ENCODE measurements at regions not wholly inside any gene's neighbourhood (a gene's known extent, or its start where the extent isn't known, plus 50 kb on each side); places are given as distances from the start of the nearest gene placed in this dataset.

DNA sequence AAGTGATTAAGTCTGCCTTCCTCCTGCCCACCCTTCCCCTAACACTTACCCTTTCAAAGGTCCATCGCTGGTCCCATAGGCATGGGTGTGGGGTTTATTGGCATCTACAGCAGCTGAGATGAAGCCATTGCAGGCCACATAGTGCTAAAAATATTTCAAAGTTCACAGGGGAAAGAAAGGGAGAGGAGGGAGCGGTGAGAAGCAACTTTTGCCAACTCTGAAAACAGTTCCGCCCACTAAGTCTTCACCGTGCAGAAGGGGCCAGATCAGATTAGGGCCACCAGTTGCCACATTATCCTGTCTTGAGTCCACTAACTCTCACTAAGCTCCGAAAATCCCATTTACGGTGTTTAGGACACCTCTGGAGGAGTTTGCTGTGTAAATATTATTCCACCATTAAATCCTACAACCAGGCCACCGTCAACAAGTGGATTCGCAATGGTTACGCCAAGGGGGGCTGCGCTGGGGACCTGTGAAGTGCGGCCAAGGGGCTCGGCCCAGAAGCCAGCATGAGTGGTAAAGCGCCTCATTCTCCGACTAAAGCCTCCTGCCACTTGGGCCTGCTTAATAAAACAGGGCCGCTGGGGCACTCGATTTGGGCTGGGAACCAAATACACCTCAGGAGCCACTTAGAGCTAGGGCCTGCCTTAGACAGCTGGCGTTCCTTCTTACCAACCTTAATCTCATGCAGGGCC lies 534.9 kb downstream of the MIAT start:
- no peak for DNase-seq

DNA sequence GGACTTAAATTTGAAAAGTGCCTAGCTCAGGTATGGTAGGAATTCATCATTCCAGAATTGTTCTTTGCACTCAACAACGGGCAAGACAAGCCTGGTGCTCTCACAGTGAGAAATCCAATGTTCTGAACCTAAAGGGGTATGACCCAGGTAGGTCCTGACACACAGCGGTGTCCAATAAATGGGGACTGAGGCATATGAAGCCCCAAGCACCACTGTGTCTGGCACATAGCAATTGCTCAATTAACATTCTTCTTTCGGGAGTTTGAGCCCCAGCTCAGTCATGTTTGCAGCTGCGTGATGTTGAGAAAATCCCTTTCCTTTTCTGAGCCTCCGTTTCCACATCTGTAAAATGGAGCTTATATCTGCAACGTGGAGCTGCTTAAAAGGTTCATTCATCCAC lies 535.8 kb downstream of the MIAT start:
- DNase-seq = no peak

DNA sequence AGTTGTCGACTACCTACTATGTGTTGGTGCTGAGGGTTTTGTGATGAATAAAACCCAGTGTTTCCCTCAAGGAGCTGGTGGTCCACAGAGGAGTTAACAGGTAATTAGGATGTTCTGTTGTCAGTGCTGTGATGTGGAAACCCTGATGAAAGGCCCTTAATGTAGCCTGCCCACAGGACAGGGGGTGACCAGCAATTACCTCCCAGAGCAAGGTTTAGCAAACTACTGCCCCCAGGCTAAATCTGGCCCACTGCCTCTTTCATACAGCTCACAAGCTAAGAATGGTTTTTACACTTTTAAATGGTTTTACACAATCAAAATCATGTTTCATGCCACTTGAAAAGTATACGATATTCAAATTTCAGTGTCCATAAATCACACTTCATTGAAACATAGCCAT lies 536.2 kb downstream of the MIAT start:
- no peak for DNase-seq

DNA sequence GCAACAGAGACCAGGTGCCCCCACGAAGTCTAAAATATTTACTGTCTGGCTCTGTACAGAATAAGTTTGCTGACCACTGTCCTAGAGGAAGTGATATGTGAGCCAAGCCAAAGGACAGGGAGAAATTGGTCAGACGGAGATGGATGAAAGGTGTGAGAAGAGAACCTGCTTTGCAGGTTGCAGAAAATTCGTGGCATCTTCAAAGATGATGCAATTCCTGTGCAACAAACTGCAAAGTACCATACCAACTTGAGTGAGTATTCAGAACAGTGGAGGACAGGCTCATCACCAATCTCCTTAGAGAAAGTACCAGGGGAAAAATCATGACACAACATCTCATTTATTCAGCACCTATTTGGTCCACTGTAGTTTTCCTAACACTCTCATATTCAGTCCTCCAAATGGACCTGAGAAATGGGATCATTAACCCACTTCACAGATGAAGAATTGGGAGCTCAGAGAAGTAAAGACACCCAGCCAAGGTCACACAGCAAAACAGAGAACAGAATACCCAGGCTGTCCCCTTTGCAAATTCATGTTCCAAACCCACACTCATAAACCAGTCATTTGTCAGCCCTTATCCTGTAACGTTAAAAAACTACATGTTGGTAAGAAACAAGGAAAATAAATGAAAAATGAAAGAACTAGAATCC lies 536.8 kb downstream of the MIAT start:
- DNase-seq = no peak

DNA sequence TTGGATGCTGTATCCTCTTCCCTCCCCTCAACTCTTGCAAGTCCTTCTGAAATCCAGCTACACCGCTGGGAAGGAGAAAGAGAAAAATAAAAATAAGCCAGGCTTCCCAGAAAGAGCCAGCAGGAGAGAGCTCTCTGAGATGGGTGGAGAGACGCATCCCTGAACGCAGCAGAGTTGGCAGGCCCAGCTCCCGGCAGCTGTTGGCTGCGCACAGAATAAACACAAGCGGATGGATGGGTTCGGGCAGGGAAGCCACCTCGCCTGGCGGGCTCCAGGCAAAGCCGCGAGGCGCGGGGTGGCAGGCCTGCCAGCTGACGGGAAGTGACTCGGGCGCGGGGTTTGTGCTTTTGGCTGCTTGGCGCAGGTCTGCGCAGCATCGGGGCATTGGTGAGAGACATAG lies 537.7 kb downstream of the MIAT start:
- peak; percentile 83 for DNase-seq

DNA sequence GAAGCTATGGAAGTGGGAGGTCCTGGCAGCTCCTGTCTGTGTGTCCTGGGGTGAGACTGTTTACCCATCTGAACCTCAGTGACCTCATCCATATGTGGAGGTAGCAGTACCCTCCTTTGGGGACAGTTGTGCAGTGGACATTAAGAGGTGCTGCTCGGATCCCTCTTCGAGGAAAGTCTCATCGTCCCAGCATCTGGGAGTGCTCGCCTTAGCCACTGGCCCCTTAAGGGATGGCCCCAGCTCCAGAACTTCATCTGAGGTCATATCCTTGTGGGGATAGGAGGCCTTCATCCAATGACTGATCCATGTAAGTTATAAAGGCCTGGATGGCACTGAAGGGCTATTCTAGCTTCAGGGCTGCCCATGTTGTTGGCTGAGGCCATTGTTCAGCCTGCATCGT lies 538.1 kb downstream of the MIAT start:
- no peak for DNase-seq

DNA sequence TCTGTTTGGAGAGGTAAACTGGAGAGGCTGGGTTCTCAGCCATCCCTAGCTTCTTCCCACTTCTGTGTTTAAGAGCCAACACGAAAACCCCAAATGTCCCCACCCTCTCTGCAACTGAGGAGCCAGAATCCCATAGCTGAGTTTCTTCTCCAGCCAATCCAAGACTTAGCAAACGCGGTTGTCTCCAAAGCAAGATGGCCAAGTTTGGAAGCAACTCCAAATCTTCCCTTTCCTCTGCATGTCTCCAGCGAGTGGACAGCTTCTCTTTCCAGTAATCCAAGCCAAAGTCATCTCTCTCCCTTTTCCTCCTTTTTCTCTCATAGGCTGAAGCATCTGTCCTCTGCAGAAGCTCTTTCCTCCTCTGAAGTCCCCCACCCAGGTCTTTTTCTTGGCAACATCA lies 539.2 kb downstream of the MIAT start:
- DNase-seq = peak; percentile 77

DNA sequence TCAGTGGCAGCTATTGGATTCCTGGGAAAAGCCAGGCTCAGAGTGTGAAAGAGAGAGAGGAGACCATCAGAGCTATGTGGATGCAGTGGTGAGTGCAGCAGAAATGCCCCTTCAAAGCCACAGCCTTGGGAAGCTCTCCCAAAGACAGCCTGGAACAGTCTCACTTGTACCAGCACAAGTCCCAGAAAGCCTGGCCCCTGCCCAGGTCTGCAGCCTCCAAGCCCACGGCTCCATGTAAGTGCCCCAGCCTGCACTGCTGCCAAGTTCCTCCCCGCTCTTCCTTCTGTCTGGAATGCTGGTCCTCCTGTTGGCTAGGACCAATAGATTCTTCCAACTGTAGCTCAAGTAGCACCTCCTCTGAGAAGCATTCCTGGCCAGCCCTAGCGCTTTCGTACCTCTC lies 539.7 kb downstream of the MIAT start:
- peak; percentile 61 for DNase-seq

DNA sequence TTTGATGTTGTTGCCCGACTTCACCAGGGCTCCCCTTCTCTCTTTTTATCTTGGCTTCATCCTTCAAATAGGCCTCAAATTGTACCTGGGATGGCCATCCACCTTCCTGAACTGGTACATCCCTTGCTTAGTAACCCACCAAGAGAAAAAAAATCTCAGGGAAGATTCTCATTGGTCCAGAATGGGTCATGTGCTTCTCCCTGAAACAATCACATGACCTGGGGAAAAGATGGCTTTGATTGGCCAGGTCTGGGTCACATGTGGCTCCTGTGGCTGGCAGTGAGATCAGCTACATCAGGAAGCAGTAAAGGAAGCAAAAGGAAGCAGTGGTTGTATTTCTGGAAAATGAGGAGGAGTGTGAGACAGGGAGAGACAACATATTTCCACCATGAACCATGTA lies 540.2 kb downstream of the MIAT start:
- peak; percentile 5 for DNase-seq

DNA sequence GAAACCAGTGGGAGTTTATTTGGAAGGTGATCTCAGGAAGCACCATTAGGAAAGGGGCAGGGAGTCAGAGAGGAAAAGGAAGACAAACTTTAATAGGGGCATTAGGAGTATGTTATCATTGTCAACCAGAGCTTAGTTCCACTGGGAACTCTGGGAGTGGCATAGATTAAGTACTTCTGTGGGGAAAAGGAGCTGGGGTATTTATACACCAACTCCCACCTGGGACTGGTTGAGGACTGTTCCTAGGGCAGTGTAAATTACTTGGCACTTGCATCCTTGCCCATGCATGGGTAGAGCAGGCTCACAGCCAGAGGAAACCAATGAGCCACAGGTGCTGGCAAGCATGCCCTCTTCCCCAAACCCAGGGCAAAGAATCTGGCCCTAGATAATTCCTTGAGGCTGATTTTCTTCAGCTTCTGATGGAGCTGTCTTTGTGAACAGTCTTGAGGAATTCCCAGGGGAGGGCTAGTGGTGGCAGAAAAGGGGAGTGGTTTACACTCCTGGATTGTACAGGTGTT lies 541.2 kb downstream of the MIAT start:
- DNase-seq = peak; percentile 17

DNA sequence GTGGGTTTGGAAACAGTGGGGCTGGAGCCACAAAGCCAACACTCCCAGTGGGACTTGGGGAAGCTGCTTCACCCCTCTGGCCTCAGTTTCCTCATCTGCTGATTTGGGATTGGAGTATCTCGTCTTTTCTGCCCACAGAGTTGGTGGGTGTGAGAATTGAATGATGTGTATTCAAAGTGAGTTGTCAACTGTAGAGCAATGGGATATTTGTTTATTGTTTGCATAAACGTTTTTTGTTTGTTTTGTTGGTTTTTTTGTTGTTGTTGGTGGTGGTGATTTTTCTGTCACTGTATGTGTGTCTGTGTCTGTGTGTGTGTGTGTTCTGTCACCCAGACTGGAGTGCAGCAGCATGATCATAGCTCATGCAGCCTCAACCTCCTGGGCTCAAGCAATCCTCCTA lies 542.0 kb downstream of the MIAT start:
- DNase-seq = no peak

DNA sequence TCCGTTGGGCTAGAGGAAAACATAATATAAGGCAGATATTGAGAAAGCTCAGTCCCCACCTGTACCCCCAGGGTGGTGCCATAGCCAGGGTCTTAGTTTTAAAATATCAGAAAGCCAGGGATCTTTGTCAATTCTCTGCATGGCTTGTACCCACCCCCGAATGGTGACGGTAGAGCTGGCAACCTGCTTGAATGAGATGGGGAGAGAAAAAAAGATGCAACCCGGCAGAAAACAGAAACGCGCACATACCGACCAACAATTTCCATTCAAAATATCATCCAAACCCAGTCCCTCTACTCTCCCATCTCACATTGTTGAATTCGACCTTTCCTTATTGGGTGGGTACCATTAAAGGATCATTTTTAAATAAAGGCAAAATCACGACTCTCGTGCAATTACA lies 543.9 kb downstream of the MIAT start:
- no peak for DNase-seq

DNA sequence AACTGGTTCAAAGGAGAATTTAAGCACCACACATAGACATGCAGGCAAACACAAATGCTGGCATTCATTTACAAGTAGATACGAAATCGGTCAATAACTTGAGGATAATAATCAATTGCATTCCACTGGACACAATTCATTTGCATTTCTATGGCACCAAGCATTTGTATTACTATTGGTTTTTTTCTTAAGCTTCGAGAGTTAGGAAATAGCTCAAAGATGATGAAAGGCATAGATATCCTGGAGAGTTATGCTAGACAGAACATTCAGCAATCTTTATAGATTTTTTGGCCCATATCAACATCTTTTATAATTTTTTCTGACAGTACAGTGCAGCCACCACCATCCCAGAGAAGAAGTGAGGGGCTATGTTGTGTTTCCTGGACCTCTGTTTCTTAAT lies 544.4 kb downstream of the MIAT start:
- no peak for DNase-seq

DNA sequence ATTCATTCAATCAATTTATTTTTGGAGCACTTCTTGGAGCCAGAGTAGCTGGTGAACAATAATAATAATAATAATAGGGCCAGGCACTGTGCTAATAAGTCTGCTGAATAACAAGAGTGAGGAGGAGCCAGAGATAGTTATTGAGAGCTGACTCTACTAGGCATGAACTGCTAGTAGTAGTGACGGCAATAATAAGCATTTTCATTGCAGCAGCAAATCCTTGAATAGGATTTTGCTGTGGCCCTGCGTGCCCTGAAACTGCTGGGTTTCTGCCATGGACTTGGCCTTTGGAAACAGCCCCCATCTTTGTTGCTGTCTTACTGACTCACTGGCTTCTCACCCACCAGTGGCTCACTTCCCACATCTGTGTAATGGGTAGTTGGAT lies 545.9 kb downstream of the MIAT start:
- no peak for DNase-seq

DNA sequence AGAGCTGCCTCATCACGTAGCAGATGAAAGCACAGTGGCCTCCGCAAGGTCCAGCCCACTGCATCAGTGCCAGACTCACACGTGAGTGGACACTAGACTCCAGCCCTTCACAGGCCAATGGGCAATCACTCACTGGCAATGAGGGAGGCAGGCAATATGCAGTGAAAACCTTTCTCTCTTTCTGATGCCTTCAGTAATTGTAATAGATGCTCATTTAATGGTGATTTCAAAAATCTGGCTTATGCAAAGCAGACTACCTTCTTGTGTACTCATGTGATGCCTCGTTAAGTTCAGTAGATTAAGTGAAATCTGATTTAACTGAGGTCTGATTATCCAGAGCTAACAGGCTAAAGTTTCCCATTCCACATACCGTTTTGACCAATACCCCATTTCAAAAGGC lies 546.9 kb downstream of the MIAT start:
- DNase-seq = no peak

DNA sequence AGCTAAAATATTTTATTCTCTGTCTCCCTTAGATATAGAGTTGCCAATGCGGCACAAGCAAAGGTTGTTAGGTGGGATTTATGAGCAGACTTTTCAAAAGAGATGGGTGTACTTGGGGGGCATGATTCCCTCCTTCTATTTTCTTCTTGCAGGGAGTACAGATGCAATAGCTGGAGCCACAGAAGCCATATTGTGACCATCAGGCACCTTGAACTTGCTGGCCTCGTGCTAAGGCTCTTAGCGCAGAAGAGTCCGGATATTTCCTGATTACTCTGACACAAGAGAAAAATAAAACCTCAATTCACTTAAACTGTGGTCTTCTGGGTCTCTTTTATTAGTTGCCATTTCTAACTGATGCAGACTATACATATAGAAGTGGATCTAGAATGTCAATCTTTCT lies 547.4 kb downstream of the MIAT start:
- DNase-seq = no peak

DNA sequence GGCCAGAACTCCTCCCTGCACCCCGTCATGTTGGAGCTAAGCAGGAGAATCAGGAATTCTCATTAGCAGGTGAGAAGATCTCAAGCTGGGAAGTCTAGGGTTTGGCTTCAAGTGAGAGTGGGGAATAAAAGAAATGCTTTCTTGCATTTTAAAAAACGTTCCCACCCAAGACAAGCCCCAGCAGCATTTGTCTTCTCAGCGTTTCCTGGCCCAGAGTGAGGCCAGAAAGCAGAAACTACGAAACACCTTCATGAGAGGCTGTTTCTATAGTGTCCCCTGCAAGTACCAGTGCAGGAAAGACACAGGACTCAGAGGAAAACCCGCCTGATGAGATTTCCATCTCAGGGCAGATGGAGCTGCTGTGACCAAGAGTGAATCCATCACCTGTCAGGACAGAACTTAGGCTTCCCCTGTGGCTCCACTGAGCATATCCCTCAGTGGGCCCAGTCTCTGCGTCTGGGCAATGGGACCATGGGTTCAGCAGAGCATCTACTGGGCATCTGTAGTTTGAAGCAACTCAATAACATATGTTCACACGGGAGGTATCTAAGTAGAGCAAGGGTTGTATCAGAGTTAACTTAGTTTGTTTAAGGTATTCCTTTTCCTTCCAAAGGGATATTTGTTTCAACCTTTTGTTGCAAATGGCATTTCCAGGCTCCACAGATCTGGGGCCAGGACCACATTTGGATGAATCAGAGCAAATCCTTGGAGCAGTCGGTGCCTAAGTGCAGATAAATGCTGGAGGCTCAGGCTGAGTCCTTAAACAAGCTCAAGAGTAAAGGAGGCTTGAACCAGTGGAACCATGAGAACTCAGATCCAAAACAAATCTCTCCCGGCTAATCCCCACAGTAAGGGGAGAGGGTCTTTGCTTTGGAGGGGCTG lies 548.3 kb downstream of the MIAT start:
- peak; percentile 56 for DNase-seq

DNA sequence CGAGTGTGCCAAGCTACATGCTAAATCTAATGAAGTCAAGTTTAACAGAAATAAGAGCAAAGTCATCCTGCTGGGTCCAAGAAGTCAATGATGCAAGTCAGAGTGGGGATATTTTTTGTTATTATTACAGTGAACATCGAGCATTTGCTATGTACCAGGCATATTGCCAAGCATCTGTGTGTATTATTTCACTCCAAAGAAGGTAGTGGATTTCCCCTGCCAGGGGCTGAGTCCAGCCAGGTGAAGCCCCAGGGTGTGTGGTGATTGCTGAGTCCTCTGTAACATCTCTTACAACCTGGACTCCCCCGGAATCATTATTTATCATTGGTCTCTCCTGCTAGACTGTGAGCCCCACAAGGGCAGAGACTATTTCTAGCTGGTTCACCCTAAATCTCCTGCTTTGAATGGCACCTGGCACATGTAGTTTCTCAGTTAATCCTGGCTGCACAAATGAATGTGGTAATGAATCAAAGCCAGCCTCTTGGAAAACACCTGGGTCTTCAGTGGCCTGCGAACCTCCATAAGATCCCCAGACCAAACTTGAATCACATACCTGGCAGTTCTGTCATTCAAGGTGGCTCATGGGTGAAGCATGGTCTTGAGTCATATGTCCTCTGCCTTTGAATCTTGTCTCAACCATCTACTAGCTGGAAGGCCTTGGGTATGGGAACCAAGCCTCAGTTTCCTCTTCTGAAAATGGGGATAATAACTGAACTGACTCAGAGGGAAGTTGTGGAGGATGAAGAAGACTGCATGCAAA lies 549.2 kb downstream of the MIAT start:
- DNase-seq = no peak

DNA sequence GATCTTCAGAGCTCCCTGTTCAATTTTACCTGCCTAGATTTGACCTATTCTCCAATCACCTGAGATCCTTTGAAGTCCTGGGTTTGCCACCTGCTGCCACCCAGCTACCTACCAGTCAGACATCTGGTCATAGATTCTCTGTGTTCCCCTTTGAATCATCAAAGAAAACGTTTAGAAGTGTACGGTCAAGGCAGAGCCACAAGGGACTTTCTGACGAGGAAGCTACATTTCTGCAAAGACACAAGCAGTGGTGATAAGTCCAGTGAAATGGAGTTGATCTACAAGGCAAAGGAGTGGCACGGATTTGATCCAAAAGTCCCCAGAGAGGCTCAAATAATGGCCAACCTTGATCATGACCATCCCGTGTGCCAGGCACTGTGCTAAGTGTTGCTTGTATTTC lies 549.9 kb downstream of the MIAT start:
- DNase-seq = no peak

DNA sequence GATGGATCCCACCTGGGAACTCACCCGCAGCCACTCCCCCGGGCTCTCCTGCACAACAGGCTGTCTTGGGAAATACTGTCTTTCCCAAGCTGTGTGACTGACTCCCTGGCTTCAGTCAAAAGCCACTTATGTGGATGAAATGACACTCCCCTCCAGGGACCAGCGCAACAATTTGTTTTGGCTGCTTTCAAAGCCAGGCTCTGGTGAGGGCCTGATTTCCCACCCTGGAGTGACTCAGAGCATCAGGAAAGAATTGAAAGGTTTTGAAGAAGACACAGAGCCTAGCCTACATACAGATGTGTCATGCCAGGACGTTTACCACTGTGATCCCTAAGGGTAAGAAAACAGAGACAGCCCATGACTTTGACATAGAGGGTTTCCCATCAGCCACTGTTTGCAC lies 550.5 kb downstream of the MIAT start:
- no peak for DNase-seq

DNA sequence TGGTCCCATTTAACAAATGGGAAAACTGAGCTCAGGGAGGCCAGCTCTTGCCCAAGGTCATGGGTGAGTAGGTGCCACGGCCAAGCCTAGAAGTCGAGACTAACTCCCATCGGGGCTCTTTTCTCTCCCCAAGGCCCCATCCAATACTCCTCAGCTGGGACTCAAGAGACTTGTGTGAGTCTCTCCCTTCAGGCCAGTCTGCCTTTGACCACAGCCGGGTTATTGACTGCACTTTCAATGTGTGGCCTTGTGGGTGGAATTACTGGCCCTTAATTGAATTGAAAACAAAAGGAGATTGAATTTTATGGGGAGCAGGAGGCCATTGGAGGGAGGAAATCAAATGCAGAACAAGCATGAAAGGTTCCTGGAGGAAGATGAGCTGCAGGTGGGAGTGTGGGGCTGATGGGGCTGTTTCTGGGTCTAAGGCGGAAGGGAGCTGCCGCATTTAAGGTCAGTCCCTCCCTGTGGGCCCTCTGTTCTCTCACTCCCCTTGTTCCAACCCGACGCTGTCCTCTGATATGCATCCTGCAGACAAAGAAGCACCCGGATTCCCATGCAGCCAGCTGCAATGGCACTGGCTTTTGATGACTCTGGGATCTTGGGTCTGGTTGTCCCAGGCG lies 552.8 kb downstream of the MIAT start:
- DNase-seq = no peak

DNA sequence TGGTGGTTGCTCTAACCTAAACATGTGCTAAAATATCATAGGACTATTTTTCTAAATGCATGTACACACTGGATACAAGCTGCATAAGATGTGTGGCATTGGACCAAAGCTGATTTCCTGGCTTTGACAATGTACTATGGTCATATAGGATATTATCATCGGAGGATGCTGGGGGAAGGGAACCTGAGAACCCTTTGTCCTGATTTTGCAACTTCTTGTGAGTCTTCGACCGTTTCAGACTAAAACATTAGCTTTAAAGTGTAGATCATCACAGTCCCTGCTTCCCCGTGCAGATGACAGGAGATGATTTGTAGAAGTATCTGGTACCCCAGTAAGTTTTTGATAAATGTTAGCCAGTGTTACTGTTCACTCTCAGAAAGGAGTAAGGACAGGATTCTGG lies 554.7 kb downstream of the MIAT start:
- DNase-seq = no peak

Data from right hindlimb (tissue), 1 donor.